ENCODE measurements at regions not wholly inside any gene's neighbourhood (a gene's known extent, or its start where the extent isn't known, plus 50 kb on each side); places are given as distances from the start of the nearest gene placed in this dataset.

- CTCF ChIA-PET: no interaction called here
- intact Hi-C loops (cut with micrococcal nuclease; ENCODE audit: unreplicated experiment): no loop called here
- no TSS peak for BruUV-seq (replicated peaks)
- H3K4me1 ChIP-seq (ENCODE audit: insufficient read depth, low read length, poor library complexity, severe bottlenecking): no peaks in the 10 kb centered on the region
- H3K4me3 ChIP-seq (ENCODE audit: low read depth, low read length, poor library complexity, severe bottlenecking): no peak overlapping the region
- peaks cover 14% of the 10 kb centered on the region for H3K9me3 ChIP-seq (ENCODE audit: low read depth, low read length, poor library complexity, severe bottlenecking)
- no peak for DNase-seq (ENCODE audit: low spot score)
- no peaks in the 10 kb centered on the region for H3K27me3 ChIP-seq (replicated peaks; ENCODE audit: insufficient read depth, low read depth, low read length, poor library complexity)
- H3K27ac ChIP-seq (ENCODE audit: low read depth, low read length, poor library complexity, severe bottlenecking): no peak overlapping the region
- no peaks in the 10 kb centered on the region for H3K36me3 ChIP-seq (ENCODE audit: insufficient read depth, low read length, poor library complexity, severe bottlenecking)
- TF ChIP-seq EZH2 (IDR thresholded peaks at IDR 0.05; ENCODE audit: borderline replicate concordance, low read depth, low read length, poor library complexity, severe bottlenecking): no peak
- TF ChIP-seq, protein P1, sequence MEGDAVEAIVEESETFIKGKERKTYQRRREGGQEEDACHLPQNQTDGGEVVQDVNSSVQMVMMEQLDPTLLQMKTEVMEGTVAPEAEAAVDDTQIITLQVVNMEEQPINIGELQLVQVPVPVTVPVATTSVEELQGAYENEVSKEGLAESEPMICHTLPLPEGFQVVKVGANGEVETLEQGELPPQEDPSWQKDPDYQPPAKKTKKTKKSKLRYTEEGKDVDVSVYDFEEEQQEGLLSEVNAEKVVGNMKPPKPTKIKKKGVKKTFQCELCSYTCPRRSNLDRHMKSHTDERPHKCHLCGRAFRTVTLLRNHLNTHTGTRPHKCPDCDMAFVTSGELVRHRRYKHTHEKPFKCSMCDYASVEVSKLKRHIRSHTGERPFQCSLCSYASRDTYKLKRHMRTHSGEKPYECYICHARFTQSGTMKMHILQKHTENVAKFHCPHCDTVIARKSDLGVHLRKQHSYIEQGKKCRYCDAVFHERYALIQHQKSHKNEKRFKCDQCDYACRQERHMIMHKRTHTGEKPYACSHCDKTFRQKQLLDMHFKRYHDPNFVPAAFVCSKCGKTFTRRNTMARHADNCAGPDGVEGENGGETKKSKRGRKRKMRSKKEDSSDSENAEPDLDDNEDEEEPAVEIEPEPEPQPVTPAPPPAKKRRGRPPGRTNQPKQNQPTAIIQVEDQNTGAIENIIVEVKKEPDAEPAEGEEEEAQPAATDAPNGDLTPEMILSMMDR (conservative IDR thresholded peaks at IDR 0.05; ENCODE audit: low read depth, low read length): no peak
- POLR2A ChIA-PET (ENCODE audit: low non-redundant PET): no interaction called here
Measured at GRCh38 chr6:140364916-140365315, 990.5 kb upstream of the CITED2 start.

DNA sequence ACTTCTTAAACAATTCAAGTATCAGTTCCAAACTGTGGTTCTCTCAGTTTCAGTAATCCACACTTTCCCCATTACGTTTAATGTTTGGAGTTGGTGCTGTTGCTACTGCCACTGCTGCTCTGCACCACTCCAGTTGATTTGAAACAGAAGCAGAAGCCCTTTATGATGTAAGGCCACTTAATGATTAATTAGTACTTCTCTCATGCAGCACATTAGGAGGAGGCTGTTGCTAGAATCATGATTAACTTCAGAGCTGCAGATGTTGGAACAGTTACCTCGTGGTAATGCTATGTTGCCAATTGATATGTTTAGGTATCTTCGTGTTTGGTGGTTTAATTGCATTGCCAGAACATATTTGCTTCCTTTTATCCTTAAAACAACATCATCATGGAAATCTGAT is 986.2 kb upstream of the CITED2 start:
- DNase-seq (ENCODE audit: low spot score): no peak
- Histone ChIP-seq H3K36me3 (ENCODE audit: insufficient read depth, low read length, poor library complexity, severe bottlenecking) (no peaks in the 10 kb centered on the region), H3K4me1 (ENCODE audit: insufficient read depth, low read length, poor library complexity, severe bottlenecking) (no peaks in the 10 kb centered on the region), H3K9me3 (ENCODE audit: low read depth, low read length, poor library complexity, severe bottlenecking) (peaks cover 14% of the 10 kb centered on the region), H3K27ac (ENCODE audit: low read depth, low read length, poor library complexity, severe bottlenecking) (no peak overlapping the region), H3K4me3 (ENCODE audit: low read depth, low read length, poor library complexity, severe bottlenecking) (no peak overlapping the region), H3K27me3 (replicated peaks; ENCODE audit: insufficient read depth, low read depth, low read length, poor library complexity) (no peaks in the 10 kb centered on the region)
- BruUV-seq (replicated peaks): no TSS peak
- ChIA-PET CTCF (no interaction called here), POLR2A (ENCODE audit: low non-redundant PET) (no interaction called here)
- no peak for TF ChIP-seq EZH2 (IDR thresholded peaks at IDR 0.05; ENCODE audit: borderline replicate concordance, low read depth, low read length, poor library complexity, severe bottlenecking)
- TF ChIP-seq, protein P1 (conservative IDR thresholded peaks at IDR 0.05; ENCODE audit: low read depth, low read length): no peak
- intact Hi-C loops (cut with micrococcal nuclease; ENCODE audit: unreplicated experiment): no loop called here

- Histone ChIP-seq H3K4me1 (ENCODE audit: insufficient read depth, low read length, poor library complexity, severe bottlenecking) (no peaks in the 10 kb centered on the region), H3K36me3 (ENCODE audit: insufficient read depth, low read length, poor library complexity, severe bottlenecking) (no peaks in the 10 kb centered on the region), H3K4me3 (ENCODE audit: low read depth, low read length, poor library complexity, severe bottlenecking) (no peak overlapping the region), H3K9me3 (ENCODE audit: low read depth, low read length, poor library complexity, severe bottlenecking) (no peaks in the 10 kb centered on the region), H3K27ac (ENCODE audit: low read depth, low read length, poor library complexity, severe bottlenecking) (no peak overlapping the region), H3K27me3 (replicated peaks; ENCODE audit: insufficient read depth, low read depth, low read length, poor library complexity) (no peaks in the 10 kb centered on the region)
- intact Hi-C loops (cut with micrococcal nuclease; ENCODE audit: unreplicated experiment): no loop called here
- POLR2A ChIA-PET (ENCODE audit: low non-redundant PET): interaction anchor here (0.6 kb wide), 1 partner anchor 592 kb away, joined by 3 read pairs; no protein-coding TSS in a partner anchor
- no TSS peak for BruUV-seq (replicated peaks)
- CTCF ChIA-PET: no interaction called here
- TF ChIP-seq EZH2 (IDR thresholded peaks at IDR 0.05; ENCODE audit: borderline replicate concordance, low read depth, low read length, poor library complexity, severe bottlenecking): no peak
- TF ChIP-seq, protein P1 (conservative IDR thresholded peaks at IDR 0.05; ENCODE audit: low read depth, low read length): no peak
- no peak for DNase-seq (ENCODE audit: low spot score)
Measured at GRCh38 chr6:140355476-140355875, 981.0 kb upstream of the CITED2 start.

Measured in A673 (cell line).